ENCODE measurements at regions not wholly inside any gene's neighbourhood (a gene's known extent, or its start where the extent isn't known, plus 50 kb on each side); places are given as distances from the start of the nearest gene placed in this dataset.

DNA sequence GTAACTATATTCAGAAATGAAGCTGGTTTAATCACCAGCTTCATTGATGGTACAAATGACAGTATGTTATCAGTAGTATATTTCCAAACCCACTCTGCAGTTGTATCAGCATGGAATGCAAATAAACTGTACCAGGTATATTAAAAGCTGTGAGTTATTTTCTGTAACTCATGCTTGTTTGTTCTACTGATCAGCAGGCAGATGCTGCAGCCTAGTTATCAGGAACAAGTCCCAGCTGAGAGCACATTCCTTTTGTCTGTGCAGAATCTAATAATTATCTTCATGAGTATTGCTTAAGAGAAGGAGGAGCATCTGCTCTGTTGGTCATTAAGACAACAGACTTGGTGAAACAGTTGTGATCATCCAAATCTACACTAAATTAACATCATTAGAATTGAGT, 1331.1 kb downstream of the MRPL39 start:
- Histone ChIP-seq H2AFZ (no peak overlapping the region), H3K79me2 (replicated peaks; ENCODE audit: insufficient read depth) (no peaks in the 10 kb centered on the region), H3K4me1 (ENCODE audit: insufficient read depth) (no peaks in the 10 kb centered on the region), H3K27ac (ENCODE audit: low read depth) (no peak overlapping the region), H3K36me3 (ENCODE audit: insufficient read depth) (no peaks in the 10 kb centered on the region), H3K27me3 (ENCODE audit: insufficient read depth) (no peaks in the 10 kb centered on the region), H4K20me1 (replicated peaks; ENCODE audit: insufficient read depth) (no peaks in the 10 kb centered on the region), H3K4me3 (no peak overlapping the region), H3F3A (replicated peaks; ENCODE audit: low read depth) (no peaks in the 10 kb centered on the region), H3K9me2 (ENCODE audit: insufficient read depth) (no peaks in the 10 kb centered on the region), H3K4me2 (no peak overlapping the region)
- TF ChIP-seq ZNF114 (CRISPR knock-in tag; IDR thresholded peaks at IDR 0.05) (no peak), STAT1 (IDR thresholded peaks at IDR 0.05; ENCODE audit: unreplicated experiment) (no peak), ZNF331 (CRISPR knock-in tag; IDR thresholded peaks at IDR 0.05; ENCODE audit: low read depth) (no peak), EZH2 (IDR thresholded peaks at IDR 0.05; ENCODE audit: low read depth, unreplicated experiment) (no peak)
- TF ChIP-seq, protein P1, sequence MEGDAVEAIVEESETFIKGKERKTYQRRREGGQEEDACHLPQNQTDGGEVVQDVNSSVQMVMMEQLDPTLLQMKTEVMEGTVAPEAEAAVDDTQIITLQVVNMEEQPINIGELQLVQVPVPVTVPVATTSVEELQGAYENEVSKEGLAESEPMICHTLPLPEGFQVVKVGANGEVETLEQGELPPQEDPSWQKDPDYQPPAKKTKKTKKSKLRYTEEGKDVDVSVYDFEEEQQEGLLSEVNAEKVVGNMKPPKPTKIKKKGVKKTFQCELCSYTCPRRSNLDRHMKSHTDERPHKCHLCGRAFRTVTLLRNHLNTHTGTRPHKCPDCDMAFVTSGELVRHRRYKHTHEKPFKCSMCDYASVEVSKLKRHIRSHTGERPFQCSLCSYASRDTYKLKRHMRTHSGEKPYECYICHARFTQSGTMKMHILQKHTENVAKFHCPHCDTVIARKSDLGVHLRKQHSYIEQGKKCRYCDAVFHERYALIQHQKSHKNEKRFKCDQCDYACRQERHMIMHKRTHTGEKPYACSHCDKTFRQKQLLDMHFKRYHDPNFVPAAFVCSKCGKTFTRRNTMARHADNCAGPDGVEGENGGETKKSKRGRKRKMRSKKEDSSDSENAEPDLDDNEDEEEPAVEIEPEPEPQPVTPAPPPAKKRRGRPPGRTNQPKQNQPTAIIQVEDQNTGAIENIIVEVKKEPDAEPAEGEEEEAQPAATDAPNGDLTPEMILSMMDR (conservative IDR thresholded peaks at IDR 0.05; ENCODE audit: low read depth in 2 of 2) = no peak
- Mint-ChIP-seq H3K27ac (no peak overlapping the region), H3K9me3 (peaks cover 77% of the 10 kb centered on the region), H3K4me1 (no peaks in the 10 kb centered on the region), H3K27me3 (ENCODE audit: insufficient read depth, low read depth, poor library complexity) (peaks cover 3% of the 10 kb centered on the region), H3K36me3 (ENCODE audit: low read depth) (peaks cover 17% of the 10 kb centered on the region), H3K4me3 (no peak overlapping the region)
- no peak for ATAC-seq
- no peak for DNase-seq (ENCODE audit: low spot score)

DNA sequence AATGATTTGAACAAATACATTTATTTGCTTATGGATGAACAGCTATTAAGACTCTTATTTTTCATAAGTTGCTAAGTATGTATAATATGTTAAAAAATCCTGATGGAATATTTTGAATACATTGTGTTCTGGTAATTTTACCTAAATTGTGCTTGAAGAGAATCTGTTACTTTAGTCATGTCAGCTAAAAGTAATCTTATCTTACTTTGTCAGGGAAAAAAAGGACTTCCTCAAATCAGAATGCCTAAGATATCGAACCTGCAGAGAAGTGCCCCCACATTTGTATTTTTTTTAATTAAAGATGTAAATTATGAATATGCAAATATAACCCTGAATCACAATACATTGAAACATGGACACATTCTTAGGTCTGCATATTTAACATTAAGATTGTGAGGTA, 1331.7 kb downstream of the MRPL39 start:
- H3K27me3 ChIP-seq (ENCODE audit: insufficient read depth) = no peaks in the 10 kb centered on the region
- H3K4me2 ChIP-seq = no peak overlapping the region
- DNase-seq (ENCODE audit: low spot score) = no peak
- H3K36me3 Mint-ChIP-seq (ENCODE audit: low read depth) = peaks cover 23% of the 10 kb centered on the region
- H3K4me1 ChIP-seq (ENCODE audit: insufficient read depth) = no peaks in the 10 kb centered on the region
- H3K27me3 Mint-ChIP-seq (ENCODE audit: insufficient read depth, low read depth, poor library complexity) = peaks cover 3% of the 10 kb centered on the region
- H3K27ac Mint-ChIP-seq = no peak overlapping the region
- no peaks in the 10 kb centered on the region for H3K9me2 ChIP-seq (ENCODE audit: insufficient read depth)
- H3K27ac ChIP-seq (ENCODE audit: low read depth) = no peak overlapping the region
- no peaks in the 10 kb centered on the region for H3K79me2 ChIP-seq (replicated peaks; ENCODE audit: insufficient read depth)
- TF ChIP-seq CREB1 (CRISPR knock-in tag; IDR thresholded peaks at IDR 0.05; ENCODE audit: low read depth) (no peak), JUNB (IDR thresholded peaks at IDR 0.05; ENCODE audit: unreplicated experiment) (no peak), NANOG (IDR thresholded peaks at IDR 0.05; ENCODE audit: borderline replicate concordance) (no peak), STAT1 (IDR thresholded peaks at IDR 0.05; ENCODE audit: unreplicated experiment) (no peak), EZH2phosphoT487 (IDR thresholded peaks at IDR 0.05; ENCODE audit: unreplicated experiment) (no peak), POLR2AphosphoS5 (IDR thresholded peaks at IDR 0.05; ENCODE audit: low read depth) (no peak), ZNF114 (CRISPR knock-in tag; IDR thresholded peaks at IDR 0.05) (no peak)
- TF ChIP-seq, protein P2, sequence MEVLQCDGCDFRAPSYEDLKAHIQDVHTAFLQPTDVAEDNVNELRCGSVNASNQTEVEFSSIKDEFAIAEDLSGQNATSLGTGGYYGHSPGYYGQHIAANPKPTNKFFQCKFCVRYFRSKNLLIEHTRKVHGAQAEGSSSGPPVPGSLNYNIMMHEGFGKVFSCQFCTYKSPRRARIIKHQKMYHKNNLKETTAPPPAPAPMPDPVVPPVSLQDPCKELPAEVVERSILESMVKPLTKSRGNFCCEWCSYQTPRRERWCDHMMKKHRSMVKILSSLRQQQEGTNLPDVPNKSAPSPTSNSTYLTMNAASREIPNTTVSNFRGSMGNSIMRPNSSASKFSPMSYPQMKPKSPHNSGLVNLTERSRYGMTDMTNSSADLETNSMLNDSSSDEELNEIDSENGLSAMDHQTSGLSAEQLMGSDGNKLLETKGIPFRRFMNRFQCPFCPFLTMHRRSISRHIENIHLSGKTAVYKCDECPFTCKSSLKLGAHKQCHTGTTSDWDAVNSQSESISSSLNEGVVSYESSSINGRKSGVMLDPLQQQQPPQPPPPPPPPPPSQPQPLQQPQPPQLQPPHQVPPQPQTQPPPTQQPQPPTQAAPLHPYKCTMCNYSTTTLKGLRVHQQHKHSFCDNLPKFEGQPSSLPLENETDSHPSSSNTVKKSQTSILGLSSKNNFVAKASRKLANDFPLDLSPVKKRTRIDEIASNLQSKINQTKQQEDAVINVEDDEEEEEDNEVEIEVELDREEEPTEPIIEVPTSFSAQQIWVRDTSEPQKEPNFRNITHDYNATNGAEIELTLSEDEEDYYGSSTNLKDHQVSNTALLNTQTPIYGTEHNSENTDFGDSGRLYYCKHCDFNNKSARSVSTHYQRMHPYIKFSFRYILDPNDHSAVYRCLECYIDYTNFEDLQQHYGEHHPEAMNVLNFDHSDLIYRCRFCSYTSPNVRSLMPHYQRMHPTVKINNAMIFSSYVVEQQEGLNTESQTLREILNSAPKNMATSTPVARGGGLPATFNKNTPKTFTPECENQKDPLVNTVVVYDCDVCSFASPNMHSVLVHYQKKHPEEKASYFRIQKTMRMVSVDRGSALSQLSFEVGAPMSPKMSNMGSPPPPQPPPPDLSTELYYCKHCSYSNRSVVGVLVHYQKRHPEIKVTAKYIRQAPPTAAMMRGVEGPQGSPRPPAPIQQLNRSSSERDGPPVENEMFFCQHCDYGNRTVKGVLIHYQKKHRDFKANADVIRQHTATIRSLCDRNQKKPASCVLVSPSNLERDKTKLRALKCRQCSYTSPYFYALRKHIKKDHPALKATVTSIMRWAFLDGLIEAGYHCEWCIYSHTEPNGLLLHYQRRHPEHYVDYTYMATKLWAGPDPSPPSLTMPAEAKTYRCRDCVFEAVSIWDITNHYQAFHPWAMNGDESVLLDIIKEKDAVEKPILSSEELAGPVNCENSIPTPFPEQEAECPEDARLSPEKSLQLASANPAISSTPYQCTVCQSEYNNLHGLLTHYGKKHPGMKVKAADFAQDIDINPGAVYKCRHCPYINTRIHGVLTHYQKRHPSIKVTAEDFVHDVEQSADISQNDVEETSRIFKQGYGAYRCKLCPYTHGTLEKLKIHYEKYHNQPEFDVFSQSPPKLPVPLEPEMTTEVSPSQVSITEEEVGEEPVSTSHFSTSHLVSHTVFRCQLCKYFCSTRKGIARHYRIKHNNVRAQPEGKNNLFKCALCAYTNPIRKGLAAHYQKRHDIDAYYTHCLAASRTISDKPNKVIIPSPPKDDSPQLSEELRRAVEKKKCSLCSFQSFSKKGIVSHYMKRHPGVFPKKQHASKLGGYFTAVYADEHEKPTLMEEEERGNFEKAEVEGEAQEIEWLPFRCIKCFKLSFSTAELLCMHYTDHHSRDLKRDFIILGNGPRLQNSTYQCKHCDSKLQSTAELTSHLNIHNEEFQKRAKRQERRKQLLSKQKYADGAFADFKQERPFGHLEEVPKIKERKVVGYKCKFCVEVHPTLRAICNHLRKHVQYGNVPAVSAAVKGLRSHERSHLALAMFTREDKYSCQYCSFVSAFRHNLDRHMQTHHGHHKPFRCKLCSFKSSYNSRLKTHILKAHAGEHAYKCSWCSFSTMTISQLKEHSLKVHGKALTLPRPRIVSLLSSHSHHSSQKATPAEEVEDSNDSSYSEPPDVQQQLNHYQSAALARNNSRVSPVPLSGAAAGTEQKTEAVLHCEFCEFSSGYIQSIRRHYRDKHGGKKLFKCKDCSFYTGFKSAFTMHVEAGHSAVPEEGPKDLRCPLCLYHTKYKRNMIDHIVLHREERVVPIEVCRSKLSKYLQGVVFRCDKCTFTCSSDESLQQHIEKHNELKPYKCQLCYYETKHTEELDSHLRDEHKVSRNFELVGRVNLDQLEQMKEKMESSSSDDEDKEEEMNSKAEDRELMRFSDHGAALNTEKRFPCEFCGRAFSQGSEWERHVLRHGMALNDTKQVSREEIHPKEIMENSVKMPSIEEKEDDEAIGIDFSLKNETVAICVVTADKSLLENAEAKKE (CRISPR knock-in tag; IDR thresholded peaks at IDR 0.05) = no peak
- TF ChIP-seq, protein P1 (conservative IDR thresholded peaks at IDR 0.05; ENCODE audit: low read depth in 2 of 2) = no peak
- no peaks in the 10 kb centered on the region for H3K4me1 Mint-ChIP-seq
- ATAC-seq = no peak
- H2AFZ ChIP-seq = no peak overlapping the region
- no peaks in the 10 kb centered on the region for H3F3A ChIP-seq (replicated peaks; ENCODE audit: low read depth)
- H3K9me3 Mint-ChIP-seq = peaks cover 83% of the 10 kb centered on the region
- H3K4me3 Mint-ChIP-seq = no peak overlapping the region
- no peaks in the 10 kb centered on the region for H3K36me3 ChIP-seq (ENCODE audit: insufficient read depth)
- no peaks in the 10 kb centered on the region for H4K20me1 ChIP-seq (replicated peaks; ENCODE audit: insufficient read depth)
- no peak overlapping the region for H3K4me3 ChIP-seq

Data from GM23338 (cell line).